ENCODE measurements at regions not wholly inside any gene's neighbourhood (a gene's known extent, or its start where the extent isn't known, plus 50 kb on each side); places are given as distances from the start of the nearest gene placed in this dataset.
"Not testable (repeated sequence)": the region's sequence is repeated elsewhere in the genome, so short reads cannot be mapped to it uniquely, and the experiment has no call there.

DNA sequence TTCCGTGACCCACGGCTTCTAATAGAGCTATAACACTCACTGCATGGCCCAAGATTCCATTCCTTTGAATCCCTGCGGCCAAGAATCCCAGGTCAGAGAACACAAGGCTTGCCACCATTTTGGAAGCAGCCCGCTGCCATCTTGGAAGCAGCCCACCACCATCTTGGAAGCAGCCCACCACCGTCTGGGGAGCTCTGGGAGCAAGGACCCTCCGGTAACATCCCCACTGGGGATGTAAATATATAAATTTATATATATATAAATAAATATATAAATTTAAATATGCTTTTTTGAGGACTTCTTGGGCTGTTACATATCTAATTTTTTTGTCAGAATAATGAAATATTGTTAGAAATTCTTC is 122.4 kb downstream of the FAM170A start:
- Mint-ChIP-seq H3K36me3 (no peaks in the 10 kb centered on the region), H3K4me1 (no peaks in the 10 kb centered on the region), H3K9me3 (peaks cover 3 to 12% (median 6%) of the 10 kb centered on the region in 7 donors), H3K4me3 (no peak overlapping the region), H3K27ac (no peak overlapping the region), H3K27me3 (ENCODE audit: low read depth in 3 of 3) (peaks cover 0 to 2% (median 2%) of the 10 kb centered on the region in 3 donors)
- WGBS (ENCODE audit: insufficient coverage), result 63% methylated on average over 3 of the region's 6 CpGs
- H3K9ac ChIP-seq (ENCODE audit: insufficient read depth, low read length, poor library complexity, severe bottlenecking), result no peak overlapping the region
- TF ChIP-seq CTCF (IDR thresholded peaks at IDR 0.05), result no peak
- H4K20me1 ChIP-seq (ENCODE audit: insufficient read depth, low read length), result no peaks in the 10 kb centered on the region
- H3K79me2 ChIP-seq (ENCODE audit: insufficient read depth, low read length), result no peaks in the 10 kb centered on the region
- no peak overlapping the region for H2AFZ ChIP-seq (ENCODE audit: insufficient read depth, low read depth, low read length, poor library complexity, severe bottlenecking)
- intact Hi-C loops (cut with micrococcal nuclease), result no loop called here
- peaks cover 0 to 13% of the 10 kb centered on the region in 2 donors for H3K9me3 ChIP-seq (replicated peaks in 1 of 2; ENCODE audit: control insufficient read depth in 1 of 2, insufficient read depth in 1 of 2, low read length in 2 of 2)
- H3K36me3 ChIP-seq (replicated peaks in 1 of 2; ENCODE audit: control insufficient read depth in 1 of 2, insufficient read depth in 2 of 2, low read length in 2 of 2), result no peaks in the 10 kb centered on the region
- no peak overlapping the region for H3K4me3 ChIP-seq (replicated peaks in 1 of 3; ENCODE audit: low read depth in 2 of 3, low read length in 3 of 3)
- H3K27me3 ChIP-seq (ENCODE audit: control insufficient read depth in 2 of 2, insufficient read depth in 2 of 2, low read length in 2 of 2), result no peaks in the 10 kb centered on the region
- no peaks in the 10 kb centered on the region for H3K4me1 ChIP-seq (ENCODE audit: control insufficient read depth in 1 of 2, insufficient read depth in 2 of 2, low read length in 2 of 2)
- no peak overlapping the region for H3K27ac ChIP-seq (ENCODE audit: low read depth in 1 of 2, low read length in 2 of 2)
- H3K4me2 ChIP-seq (replicated peaks; ENCODE audit: extremely low read depth, low read length, poor library complexity, severe bottlenecking), result no peak overlapping the region
- DNase-seq, result no peak

GRCh38 chr5:119752921-119753886 is 123.8 kb downstream of the FAM170A start:
- no peak overlapping the region for H3K4me2 ChIP-seq (replicated peaks; ENCODE audit: extremely low read depth, low read length, poor library complexity, severe bottlenecking)
- H3K27me3 ChIP-seq (ENCODE audit: control insufficient read depth in 2 of 2, insufficient read depth in 2 of 2, low read length in 2 of 2), result no peaks in the 10 kb centered on the region
- H3K4me3 ChIP-seq (replicated peaks in 1 of 3; ENCODE audit: low read depth in 2 of 3, low read length in 3 of 3), result no peak overlapping the region
- Mint-ChIP-seq H3K27me3 (ENCODE audit: low read depth in 3 of 3) (peaks cover 0 to 2% (median 2%) of the 10 kb centered on the region in 3 donors), H3K27ac (no peak overlapping the region), H3K4me1 (no peaks in the 10 kb centered on the region), H3K36me3 (no peaks in the 10 kb centered on the region), H3K4me3 (no peak overlapping the region), H3K9me3 (peaks cover 3 to 12% (median 6%) of the 10 kb centered on the region in 7 donors)
- no peaks in the 10 kb centered on the region for H3K36me3 ChIP-seq (replicated peaks in 1 of 2; ENCODE audit: control insufficient read depth in 1 of 2, insufficient read depth in 2 of 2, low read length in 2 of 2)
- no peaks in the 10 kb centered on the region for H4K20me1 ChIP-seq (ENCODE audit: insufficient read depth, low read length)
- TF ChIP-seq CTCF (IDR thresholded peaks at IDR 0.05), result no peak
- peaks cover 0 to 13% of the 10 kb centered on the region in 2 donors for H3K9me3 ChIP-seq (replicated peaks in 1 of 2; ENCODE audit: control insufficient read depth in 1 of 2, insufficient read depth in 1 of 2, low read length in 2 of 2)
- intact Hi-C loops (cut with micrococcal nuclease), result no loop called here
- no peak overlapping the region for H3K9ac ChIP-seq (ENCODE audit: insufficient read depth, low read length, poor library complexity, severe bottlenecking)
- DNase-seq, result no peak
- H2AFZ ChIP-seq (ENCODE audit: insufficient read depth, low read depth, low read length, poor library complexity, severe bottlenecking), result no peak overlapping the region
- WGBS (ENCODE audit: insufficient coverage), result 81% methylated on average over 5 of the region's 8 CpGs
- H3K79me2 ChIP-seq (ENCODE audit: insufficient read depth, low read length), result no peaks in the 10 kb centered on the region
- H3K27ac ChIP-seq (ENCODE audit: low read depth in 1 of 2, low read length in 2 of 2), result no peak overlapping the region
- no peaks in the 10 kb centered on the region for H3K4me1 ChIP-seq (ENCODE audit: control insufficient read depth in 1 of 2, insufficient read depth in 2 of 2, low read length in 2 of 2)

GRCh38 chr5:119754825-119755224 is 125.5 kb downstream of the FAM170A start:
- DNase-seq; H3K4me3 Mint-ChIP-seq; H3K27me3 ChIP-seq (ENCODE audit: control insufficient read depth in 2 of 2, insufficient read depth in 2 of 2, low read length in 2 of 2); H3K36me3 ChIP-seq (replicated peaks in 1 of 2; ENCODE audit: control insufficient read depth in 1 of 2, insufficient read depth in 2 of 2, low read length in 2 of 2); H3K27ac ChIP-seq (ENCODE audit: low read depth in 1 of 2, low read length in 2 of 2); H3K36me3 Mint-ChIP-seq; H3K27ac Mint-ChIP-seq; H3K4me1 ChIP-seq (ENCODE audit: control insufficient read depth in 1 of 2, insufficient read depth in 2 of 2, low read length in 2 of 2); H2AFZ ChIP-seq (ENCODE audit: insufficient read depth, low read depth, low read length, poor library complexity, severe bottlenecking); H3K4me1 Mint-ChIP-seq; H3K4me3 ChIP-seq (replicated peaks in 1 of 3; ENCODE audit: low read depth in 2 of 3, low read length in 3 of 3); H3K27me3 Mint-ChIP-seq (ENCODE audit: low read depth in 3 of 3); H4K20me1 ChIP-seq (ENCODE audit: insufficient read depth, low read length); H3K79me2 ChIP-seq (ENCODE audit: insufficient read depth, low read length); intact Hi-C loops (cut with micrococcal nuclease); H3K4me2 ChIP-seq (replicated peaks; ENCODE audit: extremely low read depth, low read length, poor library complexity, severe bottlenecking); H3K9ac ChIP-seq (ENCODE audit: insufficient read depth, low read length, poor library complexity, severe bottlenecking): not testable (repeated sequence)
- peaks cover 3 to 12% (median 6%) of the 10 kb centered on the region in 7 donors for H3K9me3 Mint-ChIP-seq
- H3K9me3 ChIP-seq (replicated peaks in 1 of 2; ENCODE audit: control insufficient read depth in 1 of 2, insufficient read depth in 1 of 2, low read length in 2 of 2), result peaks cover 0 to 13% of the 10 kb centered on the region in 2 donors
- WGBS (ENCODE audit: insufficient coverage), result no CpG with 5 or more reads among the region's 7 CpGs
